ENCODE measurements at regions not wholly inside any gene's neighbourhood (a gene's known extent, or its start where the extent isn't known, plus 50 kb on each side); places are given as distances from the start of the nearest gene placed in this dataset.

- Histone ChIP-seq H3K4me1 (replicated peaks in 1 of 2) (peaks cover 0 to 5% of the 10 kb centered on the region in 2 donors), H3K4me3 (no peak overlapping the region), H3K27ac (no peak overlapping the region)
- ATAC-seq (replicated peaks in 6 of 8), result peak in 3 of 8 experiments; percentile 18 to 57 (median 39)
- in situ Hi-C loops (cut with MboI; ENCODE audit: low pct_unique_long_range_greater_than_20kb in 2 of 9, low sequenced_read_pairs in 9 of 9, unreplicated experiment in 9 of 9), result no loop called here
- WGBS, 10 experiments, result 6 to 100% (median 23%) methylated on average over 1 to 4 of the region's 4 CpGs; no CpG with 5 or more reads in 3 of the 10 experiments
Observed at GRCh38 chrX:20361890-20362262, 95.2 kb upstream of the RPS6KA3 start.

DNA sequence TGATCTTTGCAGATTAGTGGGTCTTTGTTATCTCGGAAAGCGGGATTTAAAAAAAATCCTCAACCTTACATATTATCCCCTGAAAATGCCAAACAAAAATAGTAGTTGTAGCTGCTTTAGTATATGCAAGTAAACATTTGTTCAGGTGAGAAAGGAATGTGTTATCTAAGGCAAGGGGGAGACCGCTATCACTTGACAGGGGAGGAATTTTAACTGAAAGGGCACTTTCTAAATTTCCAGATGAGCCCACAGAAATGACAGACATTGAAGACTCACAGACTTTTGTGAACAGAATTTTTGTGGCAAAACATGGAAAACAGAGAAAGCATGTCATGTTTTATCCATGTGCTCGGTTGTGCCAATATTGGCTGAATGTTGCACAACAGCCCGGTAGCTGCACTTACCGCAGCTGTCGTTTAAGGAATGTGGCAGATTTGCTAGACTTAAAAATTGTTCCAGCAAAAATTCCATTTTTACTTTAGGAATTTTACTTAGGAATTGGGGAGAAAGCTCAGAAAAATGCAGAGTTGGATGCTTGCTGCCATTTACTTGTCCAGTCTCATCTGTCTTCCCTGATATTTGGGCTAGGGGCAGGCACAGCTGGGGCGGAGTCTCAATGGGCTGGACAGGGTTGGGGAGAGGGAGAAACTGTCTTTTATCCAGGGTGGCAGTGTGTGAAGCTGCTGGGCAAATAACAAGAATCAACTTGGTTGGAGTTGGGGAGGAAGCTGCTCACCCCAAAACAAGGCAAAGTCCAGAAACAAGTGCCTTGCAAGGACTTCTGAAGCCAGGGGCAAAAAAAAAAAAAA lies 94.6 kb upstream of the RPS6KA3 start:
- no peak overlapping the region for H3K4me3 ChIP-seq
- H3K4me1 ChIP-seq (replicated peaks in 1 of 2), result peaks cover 0 to 5% of the 10 kb centered on the region in 2 donors
- in situ Hi-C loops (cut with MboI; ENCODE audit: low pct_unique_long_range_greater_than_20kb in 2 of 9, low sequenced_read_pairs in 9 of 9, unreplicated experiment in 9 of 9), result no loop called here
- H3K27ac ChIP-seq, result no peak overlapping the region
- ATAC-seq (replicated peaks in 6 of 8), result peak in 3 of 8 experiments; percentile 16 to 31 (median 22)
- 33 to 100% (median 57%) methylated on average over 2 to 7 of the region's 8 CpGs; no CpG with 5 or more reads in 3 of the 10 experiments for WGBS, 10 experiments

- H3K4me3 ChIP-seq, result no peak overlapping the region
- 20 to 100% (median 100%) methylated on average over 1 to 2 of the region's 7 CpGs; no CpG with 5 or more reads in 5 of the 10 experiments for WGBS, 10 experiments
- H3K27ac ChIP-seq, result no peak overlapping the region
- ATAC-seq (replicated peaks in 6 of 8), result no peak
- H3K4me1 ChIP-seq (replicated peaks in 1 of 2), result no peaks in the 10 kb centered on the region
- in situ Hi-C loops (cut with MboI; ENCODE audit: low pct_unique_long_range_greater_than_20kb in 2 of 9, low sequenced_read_pairs in 9 of 9, unreplicated experiment in 9 of 9), result no loop called here
Observed at GRCh38 chrX:20355187-20355586, 88.5 kb upstream of the RPS6KA3 start.

DNA sequence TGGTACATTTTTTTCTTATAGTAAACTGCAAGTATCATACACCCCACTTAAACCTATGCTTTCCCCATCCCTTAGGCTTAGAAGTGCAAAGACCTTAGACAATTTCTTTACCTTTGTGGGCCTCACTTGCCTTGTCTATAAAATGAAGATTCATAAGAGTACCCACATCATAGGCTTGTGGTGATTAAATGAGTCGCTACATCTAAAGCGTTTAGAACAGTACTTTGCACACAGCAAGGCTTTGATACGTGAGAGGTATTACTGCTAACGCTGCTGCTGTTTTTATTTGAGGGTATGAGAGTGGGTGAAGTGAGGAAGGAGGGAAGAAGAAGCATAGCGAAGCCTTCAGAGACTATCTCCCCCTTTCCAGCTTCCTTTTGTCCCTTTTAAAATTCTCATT lies 87.8 kb upstream of the RPS6KA3 start:
- H3K4me1 ChIP-seq (replicated peaks in 1 of 2), result no peaks in the 10 kb centered on the region
- no peak for ATAC-seq (replicated peaks in 6 of 8)
- 20 to 100% (median 100%) methylated on average over 1 to 5 of the region's 5 CpGs; no CpG with 5 or more reads in 3 of the 10 experiments for WGBS, 10 experiments
- in situ Hi-C loops (cut with MboI; ENCODE audit: low pct_unique_long_range_greater_than_20kb in 2 of 9, low sequenced_read_pairs in 9 of 9, unreplicated experiment in 9 of 9), result no loop called here
- no peak overlapping the region for H3K4me3 ChIP-seq
- no peak overlapping the region for H3K27ac ChIP-seq

GRCh38 chrX:20352935-20353336 lies 86.2 kb upstream of the RPS6KA3 start:
- no peaks in the 10 kb centered on the region for H3K4me1 ChIP-seq (replicated peaks in 1 of 2)
- in situ Hi-C loops (cut with MboI; ENCODE audit: low pct_unique_long_range_greater_than_20kb in 2 of 9, low sequenced_read_pairs in 9 of 9, unreplicated experiment in 9 of 9), result no loop called here
- no peak overlapping the region for H3K4me3 ChIP-seq
- H3K27ac ChIP-seq, result no peak overlapping the region
- 0 to 71% (median 61%) methylated on average over 1 to 3 of the region's 3 CpGs; no CpG with 5 or more reads in 5 of the 10 experiments for WGBS, 10 experiments
- ATAC-seq (replicated peaks in 6 of 8), result no peak

DNA sequence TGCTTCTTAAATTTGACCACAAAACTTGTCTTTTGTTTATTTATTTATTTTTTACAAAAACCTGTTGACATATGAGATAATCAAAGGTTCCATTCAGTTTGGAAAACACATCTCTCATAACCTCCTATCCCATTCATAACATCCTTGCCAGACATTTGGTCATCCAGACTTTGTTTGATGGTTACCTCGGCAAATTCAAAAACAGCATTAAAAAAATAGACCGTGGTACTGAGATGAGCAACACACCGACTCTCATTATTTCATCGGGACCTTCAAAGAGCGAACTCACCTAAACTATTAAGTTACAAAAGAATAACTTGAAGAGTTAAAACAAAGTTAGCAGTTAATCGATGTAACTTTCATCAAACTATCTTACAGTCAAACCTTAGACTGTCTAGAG lies 85.8 kb upstream of the RPS6KA3 start:
- ATAC-seq (replicated peaks in 6 of 8), result no peak
- H3K4me3 ChIP-seq, result no peak overlapping the region
- no peak overlapping the region for H3K27ac ChIP-seq
- H3K4me1 ChIP-seq (replicated peaks in 1 of 2), result no peaks in the 10 kb centered on the region
- WGBS, 10 experiments, result 47 to 89% (median 72%) methylated on average over 3 to 6 of the region's 6 CpGs; no CpG with 5 or more reads in 7 of the 10 experiments
- in situ Hi-C loops (cut with MboI; ENCODE audit: low pct_unique_long_range_greater_than_20kb in 2 of 9, low sequenced_read_pairs in 9 of 9, unreplicated experiment in 9 of 9), result no loop called here

DNA sequence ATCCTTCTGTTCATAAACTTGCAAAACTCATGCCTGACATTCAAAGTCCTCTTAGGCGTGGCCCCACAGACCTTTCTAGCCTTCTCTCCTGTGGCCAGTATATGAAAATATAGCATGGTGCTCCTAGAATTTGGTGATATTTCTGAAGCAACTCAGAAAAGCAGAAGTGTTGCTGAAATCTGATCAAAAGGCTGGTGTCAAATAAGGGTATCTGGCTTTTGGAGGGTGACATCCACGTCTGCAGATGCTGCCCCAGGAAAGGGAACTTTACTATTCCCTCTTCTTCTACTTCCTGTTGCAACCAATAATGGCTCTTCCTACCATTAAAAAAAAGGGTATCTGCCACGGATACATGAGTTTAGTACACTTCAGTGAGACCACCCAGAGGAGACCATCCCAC lies 83.9 kb upstream of the RPS6KA3 start:
- in situ Hi-C loops (cut with MboI; ENCODE audit: low pct_unique_long_range_greater_than_20kb in 2 of 9, low sequenced_read_pairs in 9 of 9, unreplicated experiment in 9 of 9), result no loop called here
- 49 to 80% methylated on average over 1 to 3 of the region's 3 CpGs; no CpG with 5 or more reads in 8 of the 10 experiments for WGBS, 10 experiments
- Histone ChIP-seq H3K27ac (no peak overlapping the region), H3K4me1 (replicated peaks in 1 of 2) (no peaks in the 10 kb centered on the region), H3K4me3 (no peak overlapping the region)
- ATAC-seq (replicated peaks in 6 of 8), result no peak

DNA sequence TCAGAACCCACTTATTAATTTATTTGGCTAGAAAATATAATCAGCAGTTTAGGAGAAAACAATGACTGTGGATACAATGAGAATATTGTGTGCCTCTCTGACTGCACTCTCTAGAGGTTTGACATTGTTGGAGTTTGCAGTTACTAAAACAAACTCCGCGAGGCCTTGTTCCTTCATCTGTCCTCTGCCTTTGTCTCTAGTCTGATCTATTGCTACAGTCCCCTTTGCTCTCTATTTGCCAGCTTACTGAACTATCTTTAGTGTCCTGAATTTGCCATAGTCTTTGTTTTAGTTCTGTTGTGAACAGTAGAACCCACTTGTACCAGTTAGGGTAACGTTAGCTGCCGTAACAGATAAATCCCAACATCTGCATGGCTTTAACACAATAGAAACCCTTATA lies 81.4 kb upstream of the RPS6KA3 start:
- ATAC-seq (replicated peaks in 6 of 8), result peak in 3 of 8 experiments; percentile 18 to 63 (median 21)
- in situ Hi-C loops (cut with MboI; ENCODE audit: low pct_unique_long_range_greater_than_20kb in 2 of 9, low sequenced_read_pairs in 9 of 9, unreplicated experiment in 9 of 9), result no loop called here
- WGBS, 10 experiments, result 67 to 100% (median 75%) methylated on average over 2 to 4 of the region's 4 CpGs; no CpG with 5 or more reads in 7 of the 10 experiments
- no peak overlapping the region for H3K4me3 ChIP-seq
- H3K4me1 ChIP-seq (replicated peaks in 1 of 2), result no peaks in the 10 kb centered on the region
- H3K27ac ChIP-seq, result no peak overlapping the region

DNA sequence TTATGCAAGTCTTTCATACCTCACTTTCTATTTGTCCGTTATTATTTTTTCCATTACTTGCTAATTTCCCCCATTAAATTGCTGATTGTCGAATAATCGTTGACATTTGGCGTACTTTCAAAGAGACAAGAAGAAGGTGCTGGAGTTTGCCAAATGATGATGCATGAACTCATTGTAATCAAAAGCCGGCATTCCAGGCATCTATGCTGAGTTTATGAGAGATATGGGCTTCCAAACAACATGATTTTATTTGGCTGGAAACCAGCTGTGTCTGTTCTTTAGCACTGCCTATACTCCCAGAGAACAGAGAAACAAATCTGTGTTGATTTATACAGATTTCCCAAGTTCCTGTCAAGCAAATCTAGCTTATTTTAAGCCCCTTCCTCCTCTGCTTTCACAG lies 80.8 kb upstream of the RPS6KA3 start:
- no peak for ATAC-seq (replicated peaks in 6 of 8)

GRCh38 chrX:20333672-20334071 lies 67.0 kb upstream of the RPS6KA3 start:
- no peak for ATAC-seq (replicated peaks in 6 of 8)
- in situ Hi-C loops (cut with MboI; ENCODE audit: low pct_unique_long_range_greater_than_20kb in 2 of 9, low sequenced_read_pairs in 9 of 9, unreplicated experiment in 9 of 9), result no loop called here

More for the DNA sequence above, 80.8 kb upstream of the RPS6KA3 start:
- WGBS, 10 experiments, result 41 to 60% (median 50%) methylated on average over 1 to 5 of the region's 5 CpGs; no CpG with 5 or more reads in 5 of the 10 experiments
- H3K4me3 ChIP-seq, result no peak overlapping the region
- no peaks in the 10 kb centered on the region for H3K4me1 ChIP-seq (replicated peaks in 1 of 2)
- in situ Hi-C loops (cut with MboI; ENCODE audit: low pct_unique_long_range_greater_than_20kb in 2 of 9, low sequenced_read_pairs in 9 of 9, unreplicated experiment in 9 of 9), result no loop called here
- H3K27ac ChIP-seq, result no peak overlapping the region

GRCh38 chrX:20330545-20330944 lies 63.8 kb upstream of the RPS6KA3 start:
- Histone ChIP-seq H3K27ac (no peak overlapping the region), H3K4me3 (no peak overlapping the region), H3K4me1 (replicated peaks in 1 of 2) (no peaks in the 10 kb centered on the region)
- no CpG with 5 or more reads among the region's 2 CpGs for WGBS, 10 experiments
- in situ Hi-C loops (cut with MboI; ENCODE audit: low pct_unique_long_range_greater_than_20kb in 2 of 9, low sequenced_read_pairs in 9 of 9, unreplicated experiment in 9 of 9), result no loop called here
- ATAC-seq (replicated peaks in 6 of 8), result no peak

More at GRCh38 chrX:20333672-20334071, 67.0 kb upstream of the RPS6KA3 start:
- no peak overlapping the region for H3K4me3 ChIP-seq
- no peaks in the 10 kb centered on the region for H3K4me1 ChIP-seq (replicated peaks in 1 of 2)
- no peak overlapping the region for H3K27ac ChIP-seq
- WGBS, 10 experiments, result 0% methylated on average over 1 of the region's 1 CpG; no CpG with 5 or more reads in 9 of the 10 experiments

DNA sequence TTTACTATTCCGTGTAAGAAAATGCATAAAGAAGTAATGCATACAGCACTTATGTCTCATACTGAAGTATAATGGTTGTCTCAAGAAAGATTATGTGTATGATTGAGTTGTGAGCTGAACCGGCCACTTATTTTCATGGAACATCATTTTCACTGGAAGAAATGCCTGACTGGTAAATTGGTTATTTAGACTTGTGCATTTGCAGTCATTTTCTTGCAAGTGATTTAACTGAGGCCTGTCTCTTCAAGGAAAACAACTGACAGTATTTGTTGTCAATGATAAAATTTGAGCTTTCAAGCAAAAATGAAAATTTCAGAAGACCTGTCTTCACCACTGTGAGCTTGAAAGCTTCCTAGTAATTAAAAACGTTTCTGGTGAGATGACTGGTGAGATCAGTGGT lies 62.7 kb upstream of the RPS6KA3 start:
- no peaks in the 10 kb centered on the region for H3K4me1 ChIP-seq (replicated peaks in 1 of 2)
- WGBS, 10 experiments, result 0 to 100% (median 53%) methylated on average over 1 to 3 of the region's 3 CpGs; no CpG with 5 or more reads in 3 of the 10 experiments
- in situ Hi-C loops (cut with MboI; ENCODE audit: low pct_unique_long_range_greater_than_20kb in 2 of 9, low sequenced_read_pairs in 9 of 9, unreplicated experiment in 9 of 9), result no loop called here

DNA sequence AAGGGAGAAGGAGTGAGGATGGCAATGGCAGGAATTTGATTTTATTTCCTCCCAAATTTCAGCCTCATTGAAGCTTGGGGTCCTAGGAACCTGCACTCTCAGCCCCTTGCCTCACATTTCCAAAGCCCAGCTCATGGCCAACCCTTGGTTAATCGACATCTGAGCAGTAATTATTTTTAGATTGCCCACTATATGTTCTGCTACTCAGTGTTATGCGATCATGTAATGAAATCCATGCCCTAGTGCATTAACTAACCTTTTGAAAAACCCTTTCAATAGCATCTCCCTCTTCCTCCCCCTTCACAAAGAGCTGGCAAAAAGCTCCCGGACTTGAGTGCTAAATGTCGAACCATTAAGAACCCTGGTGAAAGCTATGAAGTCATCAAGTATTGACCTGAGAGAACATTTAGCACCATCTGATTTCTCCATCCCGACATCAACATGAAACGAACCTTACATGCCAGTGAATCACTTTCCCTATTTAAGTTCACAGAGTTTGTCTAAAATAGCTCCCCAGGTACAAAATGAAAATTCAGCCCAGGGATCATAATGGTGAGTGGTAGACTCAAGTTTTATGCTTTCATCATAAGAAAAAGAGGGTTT lies 59.2 kb upstream of the RPS6KA3 start:
- 17 to 100% (median 70%) methylated on average over 1 to 3 of the region's 6 CpGs; no CpG with 5 or more reads in 3 of the 10 experiments for WGBS, 10 experiments
- no peak overlapping the region for H3K4me3 ChIP-seq
- in situ Hi-C loops (cut with MboI; ENCODE audit: low pct_unique_long_range_greater_than_20kb in 2 of 9, low sequenced_read_pairs in 9 of 9, unreplicated experiment in 9 of 9), result no loop called here
- H3K27ac ChIP-seq, result no peak overlapping the region
- H3K4me1 ChIP-seq (replicated peaks in 1 of 2), result no peaks in the 10 kb centered on the region
- ATAC-seq (replicated peaks in 6 of 8), result peak in 1 of 8 experiments; percentile 29

More for the DNA sequence above, 62.7 kb upstream of the RPS6KA3 start:
- H3K27ac ChIP-seq, result no peak overlapping the region
- H3K4me3 ChIP-seq, result no peak overlapping the region
- ATAC-seq (replicated peaks in 6 of 8), result no peak

All from motor neuron (in vitro differentiated cells).